Transverse colon (tissue), 3 donors: ENCODE measurements at regions not wholly inside any gene's neighbourhood (a gene's known extent, or its start where the extent isn't known, plus 50 kb on each side); places are given as distances from the start of the nearest gene placed in this dataset.

ENCODE experiments used
- CTCF ChIP-seq, 5 experiments: fragments of 200-600 bp in 3 of 5; fragments of 450-650 bp in 2 of 5; sonication (generic) in 3 of 5; IDR thresholded peaks; 1 replicate in 2 of 5; 2 replicates in 3 of 5; pipeline ENCODE4 v1.5.1; 2016 to 2017; ENCODE audit warnings: antibody characterized with exemption in 5 of 5, inconsistent platforms in 3 of 5, mild to moderate bottlenecking in 2 of 5, moderate library complexity in 1 of 5
- POLR2A ChIP-seq: fragments of 450-650 bp; IDR thresholded peaks from one replicate; pipeline ENCODE4 v1.6.1; 2016; ENCODE audit warnings: antibody characterized with exemption, mild to moderate bottlenecking, moderate library complexity

- TF ChIP-seq CTCF (IDR thresholded peaks at IDR 0.05) (no peak), POLR2A (no peak)
These were observed 557.9 kb downstream of the TNS1 start for GRCh38 chr2:217444932-217445331.
